ENCODE measurements at regions not wholly inside any gene's neighbourhood (a gene's known extent, or its start where the extent isn't known, plus 50 kb on each side); places are given as distances from the start of the nearest gene placed in this dataset.
"Not testable (repeated sequence)": the region's sequence is repeated elsewhere in the genome, so short reads cannot be mapped to it uniquely, and the experiment has no call there.

- DNase-seq = no peak
Observed at GRCh38 chr12:42908712-42909111, 319.2 kb upstream of the PRICKLE1 start.

- DNase-seq = not testable (repeated sequence)
Observed at GRCh38 chr12:42906801-42907200, 317.3 kb upstream of the PRICKLE1 start.

GRCh38 chr12:42905419-42905705, 315.8 kb upstream of the PRICKLE1 start:
- no peak for DNase-seq

- DNase-seq = no peak
Observed at GRCh38 chr12:42904683-42905418, 315.3 kb upstream of the PRICKLE1 start.

DNA sequence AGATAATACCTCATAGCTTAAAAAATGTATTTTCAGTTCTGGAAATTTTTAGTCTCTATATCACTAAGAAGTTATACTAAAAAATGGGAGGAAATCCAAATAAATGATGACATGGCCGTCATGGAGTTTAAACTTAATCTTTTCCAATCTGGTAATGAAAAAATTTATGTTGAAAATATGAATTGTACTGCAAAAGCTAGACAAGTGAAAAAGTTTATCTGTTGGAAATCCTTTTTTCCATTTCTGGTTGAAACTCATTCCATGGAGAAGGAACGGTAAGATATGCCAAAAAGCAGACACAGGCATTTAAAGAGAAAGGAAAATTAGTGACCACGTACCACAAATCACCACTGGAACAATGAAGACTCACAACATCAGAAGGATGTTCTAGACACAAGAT, 314.2 kb upstream of the PRICKLE1 start:
- no peak for DNase-seq

DNA sequence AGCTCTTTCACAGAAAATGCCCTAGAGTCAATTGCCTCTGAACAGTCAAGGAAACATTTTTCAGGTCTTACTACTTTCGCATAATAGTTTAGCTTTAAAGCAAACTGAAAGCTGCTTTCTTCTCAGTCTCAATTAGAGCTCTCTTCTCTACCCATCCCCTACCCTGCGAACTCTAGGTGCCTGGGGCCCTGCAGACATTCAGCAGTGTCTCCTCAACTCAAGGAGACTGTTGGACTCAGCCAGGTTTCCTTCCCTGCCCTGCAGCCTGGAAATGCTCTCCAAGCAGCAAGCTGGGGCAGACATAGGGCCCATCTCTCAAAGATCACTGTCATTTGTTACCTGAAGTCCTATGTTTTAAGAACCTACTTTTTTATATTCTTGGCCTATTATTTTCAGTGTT, 312.5 kb upstream of the PRICKLE1 start:
- DNase-seq = no peak

GRCh38 chr12:42893803-42894202, 304.3 kb upstream of the PRICKLE1 start:
- no peak for DNase-seq

DNA sequence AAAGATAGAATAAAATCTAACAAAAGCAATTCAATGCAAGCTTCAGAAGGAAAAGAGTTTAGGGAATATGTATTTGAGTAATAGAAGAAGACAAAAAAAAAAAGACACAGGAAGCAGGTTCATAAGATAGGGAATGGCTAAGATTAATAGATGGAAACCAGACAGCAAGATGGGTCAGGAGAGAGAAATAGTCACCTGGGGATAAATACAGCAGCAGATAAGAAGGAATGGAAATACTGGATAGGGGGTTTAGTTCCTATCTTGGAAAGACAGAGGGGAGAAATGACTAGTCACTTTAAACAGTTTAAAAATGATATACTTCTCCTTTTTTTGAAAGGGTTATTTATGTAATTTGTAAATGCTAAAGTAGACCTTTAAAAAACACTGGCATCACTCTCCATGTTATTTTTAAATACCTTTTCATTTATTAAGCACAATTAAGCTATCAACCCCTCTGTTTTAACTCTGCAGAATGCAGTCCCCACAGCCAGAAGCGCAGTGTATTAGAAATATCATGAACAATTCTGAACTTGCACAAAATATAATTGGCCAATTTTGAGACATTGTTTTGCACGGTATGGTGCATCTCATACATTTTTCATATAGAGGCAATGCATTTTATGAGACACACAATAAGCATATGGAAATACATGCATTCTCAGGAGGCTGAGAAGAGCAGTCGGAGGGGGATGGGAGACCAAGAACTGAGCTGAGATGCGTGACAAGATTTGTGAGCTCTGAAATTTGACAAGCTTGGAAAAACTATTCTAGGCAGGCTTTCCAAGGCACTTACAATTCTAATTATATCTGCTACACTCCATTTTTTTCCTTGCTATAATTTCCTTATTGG, 303.4 kb upstream of the PRICKLE1 start:
- no peak for DNase-seq

DNA sequence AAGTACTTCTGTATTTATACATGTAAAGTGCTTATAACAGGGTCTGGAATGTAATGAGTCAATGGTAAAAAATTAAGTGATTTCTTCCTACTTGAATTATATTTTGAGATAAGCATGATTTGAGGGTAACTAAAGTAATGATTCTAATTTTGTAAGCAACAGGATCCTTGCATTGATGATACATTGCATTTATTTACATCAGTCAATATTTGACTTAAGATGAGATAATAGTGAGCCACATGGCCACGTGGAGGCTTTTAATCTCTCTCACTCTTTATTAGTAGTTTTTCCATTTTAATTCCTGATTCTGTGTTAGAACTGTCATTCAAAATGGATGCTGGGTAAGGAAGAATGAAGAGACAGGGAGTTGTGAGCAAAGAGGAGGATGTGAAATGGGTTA, 298.1 kb upstream of the PRICKLE1 start:
- no peak for DNase-seq

DNA sequence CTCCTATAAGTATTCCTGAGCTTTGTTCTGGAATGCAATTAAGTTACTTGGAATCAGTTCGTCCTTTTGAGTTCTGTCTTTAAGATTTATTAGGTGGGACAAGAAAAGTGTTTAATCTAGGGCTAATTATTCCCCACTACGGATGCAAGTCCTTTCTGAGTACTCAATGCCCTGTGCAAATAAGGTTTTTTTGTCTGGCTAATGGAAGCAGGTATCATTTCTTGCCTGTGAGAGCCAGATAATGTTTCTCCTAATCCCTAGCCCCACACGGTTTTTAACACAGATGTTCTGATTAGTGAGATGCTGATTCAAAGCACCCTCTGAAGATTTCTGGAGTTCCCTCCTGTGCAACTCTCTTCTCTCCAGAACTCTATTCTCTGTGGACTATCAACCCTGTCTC, 296.6 kb upstream of the PRICKLE1 start:
- DNase-seq = no peak

GRCh38 chr12:42885677-42886076, 296.1 kb upstream of the PRICKLE1 start:
- DNase-seq = no peak

- DNase-seq = no peak
Observed at GRCh38 chr12:42884116-42884515, 294.6 kb upstream of the PRICKLE1 start.

DNA sequence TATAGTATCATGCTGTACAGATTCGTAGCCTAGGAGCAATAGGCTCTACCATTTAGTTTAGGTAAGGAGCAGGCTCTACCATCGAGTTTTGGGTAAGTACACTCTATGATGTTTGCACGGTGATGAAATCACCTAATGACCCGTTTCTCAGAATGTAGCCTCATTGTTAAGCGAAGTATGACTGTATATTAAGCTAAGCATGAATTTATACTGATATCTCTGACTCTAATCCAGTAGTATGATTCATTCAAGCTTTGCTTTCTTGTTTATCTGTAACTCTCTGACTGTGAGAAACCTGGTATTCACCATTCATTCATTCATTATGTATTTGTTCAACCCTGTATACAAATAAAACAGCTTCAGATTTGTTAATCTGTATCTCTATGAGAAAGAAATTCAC, 283.9 kb upstream of the PRICKLE1 start:
- no peak for DNase-seq

DNA sequence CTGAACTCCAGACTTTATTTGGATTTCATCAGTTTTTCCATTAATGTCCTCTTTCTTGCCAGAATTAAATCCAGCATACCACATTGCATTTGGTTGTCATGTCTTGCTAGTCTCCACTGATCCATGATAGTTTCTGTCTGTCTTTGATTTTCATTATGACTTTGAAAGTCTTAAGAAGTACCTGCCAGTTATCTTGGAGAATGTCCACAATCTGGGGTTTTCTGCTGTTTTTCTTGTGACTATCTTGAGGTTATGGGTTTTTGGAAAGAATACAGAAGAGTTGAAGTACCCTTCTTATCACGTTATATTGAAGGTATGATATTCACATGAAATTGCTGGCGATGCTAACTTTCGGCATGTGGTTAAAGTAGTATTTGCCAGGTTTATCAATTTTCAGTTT, 282.3 kb upstream of the PRICKLE1 start:
- no peak for DNase-seq

DNA sequence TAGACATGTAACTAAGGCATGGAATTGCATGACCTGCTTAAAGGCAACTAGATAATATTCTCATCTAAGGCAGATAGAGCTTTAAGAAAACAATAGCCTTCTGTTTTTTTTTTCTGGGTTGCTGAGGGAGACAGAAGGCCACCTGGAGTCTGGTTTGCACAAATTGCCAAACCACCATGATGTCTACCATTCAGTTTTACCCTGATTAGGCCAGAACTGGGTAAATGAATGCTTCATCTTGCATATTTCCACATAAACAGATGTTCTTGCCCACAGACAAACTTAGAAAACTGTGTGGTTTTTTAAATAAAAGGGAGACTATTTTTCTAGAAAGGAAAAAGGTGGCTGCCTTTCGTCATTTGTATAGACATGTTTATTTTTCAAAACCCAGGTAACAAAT, 278.7 kb upstream of the PRICKLE1 start:
- DNase-seq = no peak

DNA sequence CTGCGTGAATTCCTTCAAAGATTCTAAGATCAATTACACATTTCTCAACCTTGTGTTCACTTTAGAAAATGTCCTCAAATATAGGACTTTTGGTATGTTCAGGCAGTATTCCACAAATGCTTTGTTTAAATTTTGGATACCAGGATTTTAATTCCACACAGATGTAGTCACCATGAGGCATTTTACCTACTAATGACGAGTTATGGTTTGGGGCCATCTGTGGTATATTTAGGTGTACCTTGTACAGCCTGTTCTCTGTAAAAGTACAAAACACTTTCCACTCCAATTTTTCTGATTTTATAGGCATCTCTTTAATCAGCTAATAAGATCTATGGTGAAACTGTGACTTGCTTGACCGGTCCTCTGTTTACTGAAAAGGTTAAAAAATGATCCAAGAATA, 275.7 kb upstream of the PRICKLE1 start:
- DNase-seq = no peak

DNA sequence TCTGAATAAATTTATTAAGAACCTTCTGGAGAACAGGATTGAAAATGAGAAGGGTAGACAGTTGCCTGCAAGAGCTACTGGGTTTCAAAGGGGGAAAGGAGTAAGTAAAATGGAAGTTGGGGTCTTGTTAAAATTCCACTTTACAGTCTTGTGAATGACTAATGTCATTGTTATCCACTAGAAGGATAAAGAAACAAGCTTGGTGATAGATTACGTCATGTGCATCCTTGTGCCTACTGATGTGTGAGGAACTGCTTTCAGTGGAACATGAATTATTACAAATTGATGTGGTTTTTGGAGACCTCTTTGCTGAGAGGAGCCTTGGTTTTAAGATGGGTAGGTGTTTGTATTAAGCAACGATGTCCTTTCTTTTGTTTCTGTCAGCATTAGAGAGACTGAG, 272.5 kb upstream of the PRICKLE1 start:
- DNase-seq = no peak

DNA sequence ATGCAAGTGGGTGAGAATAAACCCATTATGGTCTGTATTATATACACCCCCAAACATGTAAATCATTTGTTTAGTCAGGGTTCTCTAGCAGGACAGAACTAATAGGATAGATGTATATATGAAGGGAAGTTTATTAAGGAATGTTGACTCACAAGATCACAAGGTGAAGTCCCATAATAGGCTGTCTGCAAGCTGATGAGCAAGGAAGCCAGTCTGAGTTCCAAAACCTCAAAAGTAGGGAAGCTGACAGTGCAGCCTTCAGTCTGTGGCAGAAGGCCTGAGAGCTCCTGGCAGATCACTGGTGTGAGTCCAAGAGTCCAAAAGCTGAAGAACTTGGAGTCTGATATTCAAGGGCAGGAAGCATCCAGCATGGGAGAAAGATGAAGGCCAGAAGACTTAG, 270.8 kb upstream of the PRICKLE1 start:
- not testable (repeated sequence) for DNase-seq

GRCh38 chr12:42859612-42860011, 270.1 kb upstream of the PRICKLE1 start:
- no peak for DNase-seq

DNA sequence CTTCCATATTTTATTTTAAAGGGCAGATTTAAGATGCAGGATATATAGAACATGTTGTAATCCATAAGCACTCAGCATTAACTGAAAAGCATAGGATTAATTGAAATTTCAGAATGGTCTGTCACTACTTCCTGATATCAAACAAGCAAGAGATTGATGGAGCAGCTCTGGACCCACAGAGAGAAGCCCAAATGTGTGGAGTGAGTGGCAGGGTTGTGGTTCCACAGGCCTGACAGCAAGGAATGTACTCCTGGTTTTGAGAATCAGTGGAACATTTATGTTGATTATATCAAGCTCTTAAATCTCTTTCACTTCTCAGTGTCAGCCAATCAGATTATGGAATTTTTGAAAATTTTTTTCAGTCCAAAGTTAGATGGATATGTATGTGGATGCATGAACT, 267.6 kb upstream of the PRICKLE1 start:
- DNase-seq = no peak

DNA sequence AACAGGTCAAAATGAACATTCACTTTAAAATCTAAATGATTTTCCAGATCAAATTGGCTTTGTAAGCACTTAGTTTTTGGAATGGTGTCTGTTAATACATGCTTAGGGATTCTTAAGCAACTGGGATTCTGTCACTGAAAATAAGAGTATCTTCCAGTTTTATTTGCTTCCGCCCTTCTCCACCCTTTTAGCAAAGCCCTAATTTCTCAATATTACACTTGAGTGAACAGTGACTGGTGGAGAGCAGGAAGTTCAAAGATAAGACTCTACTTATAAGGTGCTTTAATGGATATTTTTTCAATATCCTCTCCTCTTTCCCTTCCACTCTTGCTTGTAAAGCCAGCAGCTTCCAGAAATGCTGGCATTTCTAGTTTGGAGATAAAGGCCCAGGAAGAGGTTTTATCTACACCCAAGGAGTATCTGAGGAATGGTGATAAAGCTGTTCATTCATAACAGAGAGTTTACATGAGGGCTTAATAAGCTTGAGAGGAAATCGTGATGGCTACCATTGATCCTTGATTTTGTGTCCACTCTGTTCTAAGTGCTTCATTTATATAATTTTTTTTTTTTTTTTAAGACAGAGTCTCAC, 265.9 kb upstream of the PRICKLE1 start:
- no peak for DNase-seq

- DNase-seq = no peak
Observed at GRCh38 chr12:42854826-42855225, 265.3 kb upstream of the PRICKLE1 start.

GRCh38 chr12:42854208-42854607, 264.7 kb upstream of the PRICKLE1 start:
- DNase-seq = no peak
